D721Med (cell line): ENCODE measurements at regions not wholly inside any gene's neighbourhood (a gene's known extent, or its start where the extent isn't known, plus 50 kb on each side); places are given as distances from the start of the nearest gene placed in this dataset.

Experiments used
- DNase-seq: peaks from one replicate; pipeline ENCODE4 v3.0.0; 2011; ENCODE audit warnings: low spot score; ENCODE audit not compliant: insufficient read length
- FAIRE-seq: peaks from 2 replicates; lab custom pipeline; 2011; peaks lifted over from hg19 to GRCh38; lab: Jason Lieb, UNC
- CTCF ChIP-seq: IDR thresholded peaks from 2 replicates; pipeline ENCODE4 v1.5.1; 2012; ENCODE audit warnings: mild to moderate bottlenecking, control low read depth; ENCODE audit not compliant: insufficient read depth; ENCODE audit errors: missing control alignments

- no peak for TF ChIP-seq CTCF
- DNase-seq, result no peak
- FAIRE-seq, result no peak
Observed at GRCh38 chr2:228665232-228665631, 483.7 kb upstream of the SPHKAP start.

GRCh38 chr2:228658998-228659397, 477.5 kb upstream of the SPHKAP start:
- FAIRE-seq, result no peak
- TF ChIP-seq CTCF, result no peak
- no peak for DNase-seq

- DNase-seq (no peak), FAIRE-seq (peak; percentile 68)
- TF ChIP-seq CTCF, result peak; percentile 53
Observed at GRCh38 chr2:228657807-228658402, 476.4 kb upstream of the SPHKAP start.

- FAIRE-seq (no peak), DNase-seq (no peak)
- TF ChIP-seq CTCF, result no peak
Observed at GRCh38 chr2:228655331-228655730, 473.8 kb upstream of the SPHKAP start.

- FAIRE-seq (no peak), DNase-seq (no peak)
Observed at GRCh38 chr2:228654707-228655106, 473.2 kb upstream of the SPHKAP start.

GRCh38 chr2:228653884-228654283, 472.4 kb upstream of the SPHKAP start:
- no peak for TF ChIP-seq CTCF
- DNase-seq (no peak), FAIRE-seq (no peak)

More at GRCh38 chr2:228654707-228655106, 473.2 kb upstream of the SPHKAP start:
- TF ChIP-seq CTCF, result no peak

GRCh38 chr2:228652366-228652765, 470.9 kb upstream of the SPHKAP start:
- FAIRE-seq (no peak), DNase-seq (no peak)
- no peak for TF ChIP-seq CTCF
